ENCODE measurements at regions not wholly inside any gene's neighbourhood (a gene's known extent, or its start where the extent isn't known, plus 50 kb on each side); places are given as distances from the start of the nearest gene placed in this dataset.
"Not testable (repeated sequence)": the region's sequence is repeated elsewhere in the genome, so short reads cannot be mapped to it uniquely, and the experiment has no call there.

DNA sequence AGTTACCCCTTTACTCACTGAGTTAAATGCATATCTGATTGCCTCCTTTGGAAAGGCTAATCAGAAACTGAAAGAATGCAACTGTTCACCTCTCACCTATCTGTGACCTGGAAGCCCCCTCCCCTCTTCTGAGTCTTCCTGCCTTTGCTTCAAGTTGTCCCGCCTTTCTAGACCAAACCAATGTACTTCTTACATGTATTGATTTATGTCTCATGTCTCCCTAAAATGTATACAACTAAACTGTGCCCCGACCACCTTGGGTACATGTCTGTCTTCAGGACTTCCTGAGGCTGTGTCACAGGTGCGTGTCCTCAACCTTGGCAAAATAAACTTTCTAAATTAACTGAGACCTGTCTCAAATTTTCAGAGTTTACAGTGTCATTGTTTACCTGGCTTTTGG lies 1167.2 kb downstream of the TAF11L14 start:
- Histone ChIP-seq H2AFZ (peak overlapping the region; percentile 57; the same call in 1 of the 2 replicates), H3K4me1 (ENCODE audit: insufficient read depth) (peaks cover 43% of the 10 kb centered on the region)
- H3K4me3 ChIP-seq; H3K9me3 Mint-ChIP-seq; DNase-seq (ENCODE audit: low spot score); H3K27me3 ChIP-seq (ENCODE audit: insufficient read depth); H3K27ac ChIP-seq (ENCODE audit: low read depth); H4K20me1 ChIP-seq (replicated peaks; ENCODE audit: insufficient read depth); ATAC-seq; H3K79me2 ChIP-seq (replicated peaks; ENCODE audit: insufficient read depth); H3K27ac Mint-ChIP-seq; H3K4me3 Mint-ChIP-seq; H3K4me2 ChIP-seq; H3K9me2 ChIP-seq (ENCODE audit: insufficient read depth); H3K27me3 Mint-ChIP-seq (ENCODE audit: insufficient read depth, low read depth, poor library complexity); H3K36me3 ChIP-seq (ENCODE audit: insufficient read depth); H3F3A ChIP-seq (replicated peaks; ENCODE audit: low read depth): not testable (repeated sequence)
- Mint-ChIP-seq H3K4me1 (peaks cover 37% of the 10 kb centered on the region), H3K36me3 (ENCODE audit: low read depth) (peaks cover 11% of the 10 kb centered on the region)

DNA sequence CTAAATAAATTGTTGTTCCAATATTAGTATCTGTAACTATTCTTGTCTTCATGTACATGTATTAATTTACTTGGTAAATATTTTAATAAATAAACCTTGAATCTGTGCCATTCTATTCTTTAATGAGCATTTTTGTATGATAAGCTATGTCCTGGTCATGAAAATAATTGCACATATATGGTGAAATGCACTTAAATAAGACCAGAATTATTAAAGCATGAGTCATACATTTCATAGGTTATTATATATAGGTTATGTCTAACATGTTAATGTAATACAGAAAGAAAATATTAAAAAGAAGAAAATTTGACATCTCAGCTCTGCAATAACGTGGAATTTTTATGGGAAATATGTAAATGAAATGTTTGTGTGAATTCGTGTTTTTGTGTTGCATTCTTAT lies 1168.1 kb downstream of the TAF11L14 start:
- peaks cover 34% of the 10 kb centered on the region for H3K4me1 ChIP-seq (ENCODE audit: insufficient read depth)
- no peak for ATAC-seq
- no peaks in the 10 kb centered on the region for H3F3A ChIP-seq (replicated peaks; ENCODE audit: low read depth)
- Mint-ChIP-seq H3K27ac (no peak overlapping the region), H3K4me1 (peaks cover 30% of the 10 kb centered on the region), H3K4me3 (no peak overlapping the region), H3K27me3 (ENCODE audit: insufficient read depth, low read depth, poor library complexity) (peaks cover 5% of the 10 kb centered on the region), H3K9me3 (no peaks in the 10 kb centered on the region; the same call in 2 of the 3 replicates), H3K36me3 (ENCODE audit: low read depth) (peaks cover 11% of the 10 kb centered on the region)
- no peak overlapping the region for H3K4me3 ChIP-seq
- H3K36me3 ChIP-seq (ENCODE audit: insufficient read depth), result no peaks in the 10 kb centered on the region
- TF ChIP-seq ZNF331 (CRISPR knock-in tag; IDR thresholded peaks at IDR 0.05; ENCODE audit: low read depth) (no peak), CREB1 (CRISPR knock-in tag; IDR thresholded peaks at IDR 0.05; ENCODE audit: low read depth) (no peak)
- no peaks in the 10 kb centered on the region for H3K9me2 ChIP-seq (ENCODE audit: insufficient read depth)
- DNase-seq (ENCODE audit: low spot score), result no peak
- H4K20me1 ChIP-seq (replicated peaks; ENCODE audit: insufficient read depth), result no peaks in the 10 kb centered on the region
- H3K79me2 ChIP-seq (replicated peaks; ENCODE audit: insufficient read depth), result no peaks in the 10 kb centered on the region
- H3K27me3 ChIP-seq (ENCODE audit: insufficient read depth), result no peaks in the 10 kb centered on the region
- no peak overlapping the region for H3K4me2 ChIP-seq
- no peak overlapping the region for H3K27ac ChIP-seq (ENCODE audit: low read depth)
- H2AFZ ChIP-seq, result no peak overlapping the region

DNA sequence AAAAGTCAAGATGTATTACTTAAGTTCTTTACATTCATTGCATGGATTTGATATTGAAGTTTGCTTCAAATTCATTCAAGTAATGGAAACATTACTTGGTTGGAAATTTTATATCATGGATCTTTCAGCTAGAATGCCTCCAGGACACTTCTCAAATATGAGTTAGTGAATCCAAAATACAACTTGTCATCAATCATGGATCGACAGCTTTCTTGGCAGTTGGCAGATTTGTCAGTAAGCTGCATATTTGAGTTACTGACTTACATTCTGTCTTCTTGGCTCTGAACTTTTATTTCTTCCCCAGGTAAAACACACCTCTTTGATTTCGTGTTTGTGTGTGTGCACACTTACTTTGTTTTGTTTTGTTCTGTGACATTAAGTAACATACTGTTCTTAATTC lies 1171.1 kb downstream of the TAF11L14 start:
- no peaks in the 10 kb centered on the region for H3K9me2 ChIP-seq (ENCODE audit: insufficient read depth)
- no peak overlapping the region for H2AFZ ChIP-seq
- no peaks in the 10 kb centered on the region for H3K27me3 ChIP-seq (ENCODE audit: insufficient read depth)
- H3F3A ChIP-seq (replicated peaks; ENCODE audit: low read depth), result no peaks in the 10 kb centered on the region
- no peak overlapping the region for H3K4me2 ChIP-seq
- H3K4me3 ChIP-seq, result no peak overlapping the region
- H3K79me2 ChIP-seq (replicated peaks; ENCODE audit: insufficient read depth), result no peaks in the 10 kb centered on the region
- Mint-ChIP-seq H3K27me3 (ENCODE audit: insufficient read depth, low read depth, poor library complexity) (peaks cover 5% of the 10 kb centered on the region), H3K9me3 (no peaks in the 10 kb centered on the region; the same call in 2 of the 3 replicates), H3K27ac (no peak overlapping the region), H3K4me3 (no peak overlapping the region), H3K4me1 (peaks cover 14% of the 10 kb centered on the region), H3K36me3 (ENCODE audit: low read depth) (peaks cover 5% of the 10 kb centered on the region)
- DNase-seq (ENCODE audit: low spot score) (no peak), ATAC-seq (no peak)
- no peaks in the 10 kb centered on the region for H3K36me3 ChIP-seq (ENCODE audit: insufficient read depth)
- H3K27ac ChIP-seq (ENCODE audit: low read depth), result no peak overlapping the region
- no peaks in the 10 kb centered on the region for H4K20me1 ChIP-seq (replicated peaks; ENCODE audit: insufficient read depth)
- TF ChIP-seq EZH2 (IDR thresholded peaks at IDR 0.05; ENCODE audit: low read depth, unreplicated experiment), result no peak
- TF ChIP-seq CREB1 (CRISPR knock-in tag; IDR thresholded peaks at IDR 0.05; ENCODE audit: low read depth), result no peak
- TF ChIP-seq ZNF114 (CRISPR knock-in tag; IDR thresholded peaks at IDR 0.05), result no peak
- H3K4me1 ChIP-seq (ENCODE audit: insufficient read depth), result peaks cover 14% of the 10 kb centered on the region
